PC-9 (cell line): ENCODE measurements at regions not wholly inside any gene's neighbourhood (a gene's known extent, or its start where the extent isn't known, plus 50 kb on each side); places are given as distances from the start of the nearest gene placed in this dataset.

Experiments used
- BruUV-seq: library from RNA; stranded (reverse); fragments of 400-500 nt; replicated peaks from 2 replicates; lab custom pipeline; 2021; lab: Mats Ljungman, UMichigan
- CTCF ChIA-PET: fragments of 300-600 bp; sonication (Branson Sonifier 250); formaldehyde crosslinking; loops from one replicate; lab custom pipeline; 2022; ENCODE audit warnings: antibody characterized with exemption; lab: Charles Lee
- POLR2A ChIA-PET: fragments of 300-600 bp; sonication (Branson Sonifier 250); formaldehyde crosslinking; loops from one replicate; lab custom pipeline; 2022; ENCODE audit warnings: antibody characterized with exemption; ENCODE audit not compliant: unreplicated experiment; lab: Charles Lee
- DNase-seq, 2 experiments: peaks; one replicate each; pipeline versions ENCODE4 v3.0.0 to v3.0.0-alpha.2; 2015 to 2022; ENCODE audit warnings: mixed read lengths in 1 of 2
- H2AFZ ChIP-seq: fragments of 200-600 bp; sonication (generic); 2 replicates; pipeline ENCODE4 v1.8.1; 2017; ENCODE audit warnings: antibody characterized with exemption
- H3F3A ChIP-seq: fragments of 200-600 bp; sonication (generic); 2 replicates; pipeline ENCODE4 v1.8.1; 2017; ENCODE audit warnings: antibody characterized with exemption, mild to moderate bottlenecking, low read depth; ENCODE audit not compliant: insufficient read depth
- H3K27ac ChIP-seq: fragments of 200-600 bp; sonication (generic); 2 replicates; pipeline ENCODE4 v1.6.1; 2016; ENCODE audit warnings: mixed run types
- H3K27me3 ChIP-seq: fragments of 200-600 bp; sonication (generic); 2 replicates; pipeline ENCODE4 v1.6.1; 2016; ENCODE audit warnings: low read depth, mixed run types; ENCODE audit not compliant: insufficient read depth
- H3K36me3 ChIP-seq: fragments of 200-600 bp; sonication (generic); 2 replicates; pipeline ENCODE4 v1.6.1; 2016; ENCODE audit warnings: low read depth, mixed run types
- H3K4me1 ChIP-seq: fragments of 200-600 bp; sonication (generic); replicated peaks from 2 replicates; pipeline ENCODE4 v1.6.1; 2016; ENCODE audit warnings: mixed run types; ENCODE audit not compliant: insufficient read depth
- H3K4me2 ChIP-seq: fragments of 200-600 bp; sonication (generic); 2 replicates; pipeline ENCODE4 v1.6.1; 2017; ENCODE audit warnings: mixed run types
- H3K4me3 ChIP-seq: fragments of 200-600 bp; sonication (generic); 2 replicates; pipeline ENCODE4 v1.6.1; 2016; ENCODE audit warnings: mixed run types
- H3K79me2 ChIP-seq: fragments of 200-600 bp; sonication (generic); 2 replicates; pipeline ENCODE4 v1.6.1; 2017; ENCODE audit warnings: low read depth, mixed run types
- H3K9me2 ChIP-seq: fragments of 200-600 bp; sonication (generic); 2 replicates; pipeline ENCODE4 v1.8.1; 2017; ENCODE audit warnings: mild to moderate bottlenecking; ENCODE audit not compliant: insufficient read depth
- H3K9me3 ChIP-seq: fragments of 200-600 bp; sonication (generic); 2 replicates; pipeline ENCODE4 v1.8.1; 2016; ENCODE audit warnings: low read depth; ENCODE audit not compliant: insufficient read depth
- H4K20me1 ChIP-seq: fragments of 200-600 bp; sonication (generic); 2 replicates; pipeline ENCODE4 v1.8.1; 2017; ENCODE audit not compliant: insufficient read depth
- EZH2 ChIP-seq: fragments of 200-600 bp; sonication (generic); IDR thresholded peaks from 2 replicates; pipeline ENCODE4 v1.8.0; 2017; ENCODE audit warnings: antibody characterized with exemption, low read depth
- intact Hi-C: fragments of 100-400 bp; cut with micrococcal nuclease; formaldehyde crosslinking; loops from one replicate; pipeline ENCODE4 v1.10.0; 2022; ENCODE audit not compliant: unreplicated experiment
- TF ChIP-seq, protein P1 (sequence below): fragments of 200-600 bp; sonication (generic); conservative IDR thresholded peaks from 2 replicates; pipeline ENCODE4 v1.6.1; 2017; ENCODE audit warnings: mixed run types, antibody characterized with exemption, mild to moderate bottlenecking, moderate library complexity

GRCh38 chr2:239670463-239671120 is 269.8 kb upstream of the HDAC4 start:
- no TSS peak for BruUV-seq
- TF ChIP-seq, protein P1, sequence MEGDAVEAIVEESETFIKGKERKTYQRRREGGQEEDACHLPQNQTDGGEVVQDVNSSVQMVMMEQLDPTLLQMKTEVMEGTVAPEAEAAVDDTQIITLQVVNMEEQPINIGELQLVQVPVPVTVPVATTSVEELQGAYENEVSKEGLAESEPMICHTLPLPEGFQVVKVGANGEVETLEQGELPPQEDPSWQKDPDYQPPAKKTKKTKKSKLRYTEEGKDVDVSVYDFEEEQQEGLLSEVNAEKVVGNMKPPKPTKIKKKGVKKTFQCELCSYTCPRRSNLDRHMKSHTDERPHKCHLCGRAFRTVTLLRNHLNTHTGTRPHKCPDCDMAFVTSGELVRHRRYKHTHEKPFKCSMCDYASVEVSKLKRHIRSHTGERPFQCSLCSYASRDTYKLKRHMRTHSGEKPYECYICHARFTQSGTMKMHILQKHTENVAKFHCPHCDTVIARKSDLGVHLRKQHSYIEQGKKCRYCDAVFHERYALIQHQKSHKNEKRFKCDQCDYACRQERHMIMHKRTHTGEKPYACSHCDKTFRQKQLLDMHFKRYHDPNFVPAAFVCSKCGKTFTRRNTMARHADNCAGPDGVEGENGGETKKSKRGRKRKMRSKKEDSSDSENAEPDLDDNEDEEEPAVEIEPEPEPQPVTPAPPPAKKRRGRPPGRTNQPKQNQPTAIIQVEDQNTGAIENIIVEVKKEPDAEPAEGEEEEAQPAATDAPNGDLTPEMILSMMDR, result no peak
- no peak for TF ChIP-seq EZH2
- POLR2A ChIA-PET, result no interaction called here

DNA sequence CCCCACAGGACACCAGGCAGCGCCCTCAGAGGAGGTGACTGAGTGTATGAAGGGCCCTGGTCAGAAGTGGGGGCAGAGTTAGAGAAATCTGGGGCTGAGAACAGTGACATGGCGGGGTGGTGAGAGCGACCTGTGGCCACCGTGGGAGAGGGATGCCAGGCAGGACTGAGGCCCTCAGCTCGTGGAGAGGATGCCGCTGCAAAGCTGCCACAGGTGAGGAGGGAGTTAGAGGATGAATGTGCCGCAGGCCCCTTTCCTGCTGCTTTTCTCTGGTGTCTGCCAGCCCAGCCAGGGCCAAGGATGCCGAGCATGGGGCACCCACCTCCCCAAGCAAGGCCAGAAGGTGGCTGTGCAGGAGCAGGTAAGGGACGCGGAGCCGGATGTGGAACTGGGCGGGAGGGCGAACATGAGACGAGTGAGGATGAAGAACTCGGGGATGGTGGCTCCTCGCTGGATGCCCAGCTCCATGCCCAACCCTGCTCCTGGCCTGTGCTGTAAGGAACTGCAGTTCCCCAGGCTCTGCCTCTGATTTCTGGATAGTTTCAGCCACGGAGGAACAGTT is 269.2 kb upstream of the HDAC4 start:
- intact Hi-C loops, result no loop called here
- no TSS peak for BruUV-seq
- no peaks in the 10 kb centered on the region for H4K20me1 ChIP-seq
- H3K9me3 ChIP-seq, result no peaks in the 10 kb centered on the region
- no peaks in the 10 kb centered on the region for H3K36me3 ChIP-seq
- ChIA-PET CTCF (no interaction called here), POLR2A (no interaction called here)
- H3K27me3 ChIP-seq, result peaks cover 97% of the 10 kb centered on the region
- H3K4me1 ChIP-seq, result no peaks in the 10 kb centered on the region
- H2AFZ ChIP-seq, result no peak overlapping the region
- no peaks in the 10 kb centered on the region for H3K9me2 ChIP-seq
- no peak overlapping the region for H3K4me3 ChIP-seq
- no peak overlapping the region for H3K4me2 ChIP-seq
- H3K79me2 ChIP-seq, result no peaks in the 10 kb centered on the region
- H3F3A ChIP-seq, result no peaks in the 10 kb centered on the region
- TF ChIP-seq, protein P1, result no peak
- no peak for TF ChIP-seq EZH2
- DNase-seq, result no peak
- H3K27ac ChIP-seq, result no peak overlapping the region

More at GRCh38 chr2:239670463-239671120, 269.8 kb upstream of the HDAC4 start:
- Histone ChIP-seq H3F3A (no peaks in the 10 kb centered on the region), H3K27ac (no peak overlapping the region), H3K4me1 (no peaks in the 10 kb centered on the region), H3K27me3 (peaks cover 100% of the 10 kb centered on the region), H3K79me2 (no peaks in the 10 kb centered on the region), H3K9me2 (no peaks in the 10 kb centered on the region), H3K9me3 (no peaks in the 10 kb centered on the region), H3K36me3 (no peaks in the 10 kb centered on the region), H4K20me1 (no peaks in the 10 kb centered on the region), H3K4me2 (no peak overlapping the region), H3K4me3 (no peak overlapping the region), H2AFZ (no peak overlapping the region)
- intact Hi-C loops, result no loop called here
- CTCF ChIA-PET, result no interaction called here
- no peak for DNase-seq

GRCh38 chr2:239669181-239669898 is 268.5 kb upstream of the HDAC4 start:
- TF ChIP-seq EZH2, result no peak
- TF ChIP-seq, protein P1, result no peak
- no peak for DNase-seq
- Histone ChIP-seq H3K36me3 (no peaks in the 10 kb centered on the region), H3K79me2 (no peaks in the 10 kb centered on the region), H3K9me3 (no peaks in the 10 kb centered on the region), H3K4me1 (no peaks in the 10 kb centered on the region), H4K20me1 (no peaks in the 10 kb centered on the region), H2AFZ (no peak overlapping the region), H3K27ac (no peak overlapping the region), H3K4me2 (no peak overlapping the region), H3K27me3 (peaks cover 96% of the 10 kb centered on the region), H3K4me3 (no peak overlapping the region), H3F3A (no peaks in the 10 kb centered on the region), H3K9me2 (no peaks in the 10 kb centered on the region)
- CTCF ChIA-PET, result no interaction called here
- BruUV-seq, result no TSS peak
- POLR2A ChIA-PET, result no interaction called here
- intact Hi-C loops, result no loop called here
